ENCODE measurements at regions not wholly inside any gene's neighbourhood (a gene's known extent, or its start where the extent isn't known, plus 50 kb on each side); places are given as distances from the start of the nearest gene placed in this dataset.
"Not testable (repeated sequence)": the region's sequence is repeated elsewhere in the genome, so short reads cannot be mapped to it uniquely, and the experiment has no call there.

- Mint-ChIP-seq H3K9me3 (peaks cover 19% of the 10 kb centered on the region), H3K36me3 (no peaks in the 10 kb centered on the region), H3K27ac (no peak overlapping the region), H3K4me1 (no peaks in the 10 kb centered on the region), H3K4me3 (no peak overlapping the region), H3K27me3 (ENCODE audit: low read depth) (no peaks in the 10 kb centered on the region)
- DNase-seq (ENCODE audit: low spot score in 2 of 2, unreplicated experiment in 2 of 2), result no peak
- no peak for TF ChIP-seq CTCF (IDR thresholded peaks at IDR 0.05; ENCODE audit: unreplicated experiment)
These were observed 319.8 kb downstream of the HINT1 start for GRCh38 chr5:130845049-130845765.

- peaks cover 11% of the 10 kb centered on the region for H3K9me3 Mint-ChIP-seq
- H3K4me1 Mint-ChIP-seq, result no peaks in the 10 kb centered on the region
- H3K4me3 Mint-ChIP-seq, result no peak overlapping the region
- no peaks in the 10 kb centered on the region for H3K36me3 Mint-ChIP-seq
- H3K27ac Mint-ChIP-seq, result no peak overlapping the region
- no peak for DNase-seq (ENCODE audit: low spot score in 2 of 2, unreplicated experiment in 2 of 2)
- H3K27me3 Mint-ChIP-seq (ENCODE audit: low read depth), result no peaks in the 10 kb centered on the region
- no peak for TF ChIP-seq CTCF (IDR thresholded peaks at IDR 0.05; ENCODE audit: unreplicated experiment)
These were observed 328.1 kb downstream of the HINT1 start for GRCh38 chr5:130836729-130837649.

GRCh38 chr5:130817598-130818384 is 347.3 kb downstream of the HINT1 start:
- not testable (repeated sequence) for H3K9me3 Mint-ChIP-seq, H3K4me3 Mint-ChIP-seq

GRCh38 chr5:130815246-130815645 is 349.8 kb downstream of the HINT1 start:
- Mint-ChIP-seq H3K27ac (no peak overlapping the region), H3K36me3 (no peaks in the 10 kb centered on the region), H3K27me3 (ENCODE audit: low read depth) (no peaks in the 10 kb centered on the region), H3K4me3 (no peak overlapping the region), H3K9me3 (peaks cover 3% of the 10 kb centered on the region), H3K4me1 (no peaks in the 10 kb centered on the region)
- no peak for DNase-seq (ENCODE audit: low spot score in 2 of 2, unreplicated experiment in 2 of 2)
- TF ChIP-seq CTCF (IDR thresholded peaks at IDR 0.05; ENCODE audit: unreplicated experiment), result no peak

More at GRCh38 chr5:130817598-130818384, 347.3 kb downstream of the HINT1 start:
- H3K36me3 Mint-ChIP-seq; H3K27ac Mint-ChIP-seq; H3K27me3 Mint-ChIP-seq (ENCODE audit: low read depth); H3K4me1 Mint-ChIP-seq; DNase-seq (ENCODE audit: low spot score in 2 of 2, unreplicated experiment in 2 of 2): not testable (repeated sequence)

GRCh38 chr5:130808691-130809090 is 356.4 kb downstream of the HINT1 start:
- Mint-ChIP-seq H3K9me3 (no peaks in the 10 kb centered on the region), H3K27ac (no peak overlapping the region), H3K36me3 (no peaks in the 10 kb centered on the region), H3K4me1 (peaks cover 12% of the 10 kb centered on the region), H3K4me3 (no peak overlapping the region), H3K27me3 (ENCODE audit: low read depth) (no peaks in the 10 kb centered on the region)
- no peak for DNase-seq (ENCODE audit: low spot score in 2 of 2, unreplicated experiment in 2 of 2)
- TF ChIP-seq CTCF (IDR thresholded peaks at IDR 0.05; ENCODE audit: unreplicated experiment), result no peak
